Caco-2 (cell line): ENCODE measurements at regions not wholly inside any gene's neighbourhood (a gene's known extent, or its start where the extent isn't known, plus 50 kb on each side); places are given as distances from the start of the nearest gene placed in this dataset.

Experiments used
- BruUV-seq: library from RNA; stranded (reverse); fragments of 400-500 nt; replicated peaks from 2 replicates; lab custom pipeline; 2021; lab: Mats Ljungman, UMichigan
- CTCF ChIA-PET: fragments of 300-600 bp; sonication (Branson Sonifier 250); formaldehyde crosslinking; loops from one replicate; lab custom pipeline; 2022; ENCODE audit warnings: antibody characterized with exemption; lab: Charles Lee
- POLR2A ChIA-PET: fragments of 300-600 bp; sonication (Branson Sonifier 250); formaldehyde crosslinking; loops from one replicate; lab custom pipeline; 2022; ENCODE audit warnings: antibody characterized with exemption; lab: Charles Lee
- DNase-seq, 2 experiments: peaks; one replicate each; pipeline versions ENCODE4 v3.0.0 to v3.0.0-alpha.2; 2020 to 2022
- H3K27me3 ChIP-seq: replicated peaks from 2 replicates; pipeline ENCODE4 v1.6.0; 2011; ENCODE audit warnings: low read length; ENCODE audit not compliant: control insufficient read depth, insufficient read depth
- H3K36me3 ChIP-seq: 2 replicates; pipeline ENCODE4 v1.5.1; 2011; ENCODE audit warnings: low read length; ENCODE audit not compliant: control insufficient read depth, insufficient read depth
- H3K4me1 ChIP-seq: fragments of 250-450 bp; sonication (Bioruptor Pico); 2 replicates; pipeline ENCODE4 v1.5.1; 2020; ENCODE audit warnings: mild to moderate bottlenecking
- H3K4me3 ChIP-seq: 2 replicates; pipeline ENCODE4 v1.5.1; 2011; ENCODE audit warnings: low read depth, mild to moderate bottlenecking, control low read depth, low read length
- H3K9me3 ChIP-seq: fragments of 250-450 bp; sonication (Bioruptor Pico); 2 replicates; pipeline ENCODE4 v1.5.1; 2020; ENCODE audit warnings: mild to moderate bottlenecking, moderate library complexity
- H3K27ac Mint-ChIP-seq: one replicate; pipeline ENCODE4 v1.8.0; 2022; ENCODE audit warnings: mixed read lengths; ENCODE audit not compliant: unreplicated experiment
- H3K27me3 Mint-ChIP-seq: one replicate; pipeline ENCODE4 v1.8.0; 2022; ENCODE audit warnings: mixed read lengths; ENCODE audit not compliant: insufficient read depth, unreplicated experiment
- H3K36me3 Mint-ChIP-seq: one replicate; pipeline ENCODE4 v1.8.0; 2022; ENCODE audit warnings: mild to moderate bottlenecking, mixed read lengths; ENCODE audit not compliant: insufficient read depth, unreplicated experiment
- H3K4me1 Mint-ChIP-seq: one replicate; pipeline ENCODE4 v1.8.0; 2022; ENCODE audit warnings: low read depth, mixed read lengths; ENCODE audit not compliant: unreplicated experiment
- H3K4me3 Mint-ChIP-seq: one replicate; pipeline ENCODE4 v1.8.0; 2022; ENCODE audit warnings: mild to moderate bottlenecking, moderate library complexity, mixed read lengths; ENCODE audit not compliant: unreplicated experiment
- H3K9me3 Mint-ChIP-seq: one replicate; pipeline ENCODE4 v1.8.0; 2022; ENCODE audit warnings: mixed read lengths; ENCODE audit not compliant: unreplicated experiment
- CTCF ChIP-seq, 2 experiments: fragments of 200-600 bp in 1 of 2; IDR thresholded peaks; 1 replicate in 1 of 2; 2 replicates in 1 of 2; pipeline versions ENCODE4 v1.5.1 to v1.8.0; 2011 to 2022; ENCODE audit warnings: antibody characterized with exemption in 1 of 2, control low read depth in 1 of 2, inconsistent platforms in 1 of 2, low read depth in 1 of 2, low read length in 1 of 2, mild to moderate bottlenecking in 1 of 2, moderate library complexity in 1 of 2; ENCODE audit not compliant: insufficient read depth in 1 of 2, severe bottlenecking in 1 of 2, unreplicated experiment in 1 of 2
- intact Hi-C: fragments of 100-400 bp; cut with micrococcal nuclease; formaldehyde crosslinking; loops from one replicate; pipeline ENCODE4 v1.10.0; 2022; ENCODE audit not compliant: unreplicated experiment

- Histone ChIP-seq H3K36me3 (no peaks in the 10 kb centered on the region), H3K27me3 (no peaks in the 10 kb centered on the region; the same call in 1 of the 2 replicates), H3K9me3 (no peaks in the 10 kb centered on the region), H3K4me3 (no peak overlapping the region), H3K4me1 (no peaks in the 10 kb centered on the region)
- Mint-ChIP-seq H3K36me3 (no peaks in the 10 kb centered on the region), H3K4me1 (no peaks in the 10 kb centered on the region), H3K4me3 (no peak overlapping the region), H3K27me3 (peaks cover 20% of the 10 kb centered on the region), H3K9me3 (no peaks in the 10 kb centered on the region), H3K27ac (no peak overlapping the region)
- POLR2A ChIA-PET = no interaction called here
- intact Hi-C loops = no loop called here
- no TSS peak for BruUV-seq
- TF ChIP-seq CTCF (IDR thresholded peaks at IDR 0.05; ENCODE audit: insufficient read depth in 1 of 2, low read depth in 1 of 2, low read length in 1 of 2, severe bottlenecking in 1 of 2, unreplicated experiment in 1 of 2) = no peak
- DNase-seq = no peak
- CTCF ChIA-PET = interaction anchor here (1.0 kb wide), 1 partner anchor 11 kb away, joined by 3 read pairs; no protein-coding TSS in a partner anchor
These were observed 79.8 kb upstream of the CYRIA start for GRCh38 chr2:16745466-16745865.

GRCh38 chr2:16744521-16744920, 78.9 kb upstream of the CYRIA start:
- H3K4me3 ChIP-seq = no peak overlapping the region
- Mint-ChIP-seq H3K9me3 (no peaks in the 10 kb centered on the region), H3K4me3 (no peak overlapping the region), H3K4me1 (no peaks in the 10 kb centered on the region), H3K36me3 (no peaks in the 10 kb centered on the region), H3K27me3 (peaks cover 20% of the 10 kb centered on the region), H3K27ac (no peak overlapping the region)
- POLR2A ChIA-PET = no interaction called here
- intact Hi-C loops = no loop called here
- no peaks in the 10 kb centered on the region for H3K36me3 ChIP-seq
- no peak for DNase-seq
- H3K4me1 ChIP-seq = no peaks in the 10 kb centered on the region
- BruUV-seq = no TSS peak
- CTCF ChIA-PET = no interaction called here
- no peaks in the 10 kb centered on the region; the same call in 1 of the 2 replicates for H3K27me3 ChIP-seq
- no peaks in the 10 kb centered on the region for H3K9me3 ChIP-seq
- no peak for TF ChIP-seq CTCF (IDR thresholded peaks at IDR 0.05; ENCODE audit: insufficient read depth in 1 of 2, low read depth in 1 of 2, low read length in 1 of 2, severe bottlenecking in 1 of 2, unreplicated experiment in 1 of 2)

GRCh38 chr2:16742026-16742425, 76.4 kb upstream of the CYRIA start:
- no TSS peak for BruUV-seq
- H3K4me1 Mint-ChIP-seq = no peaks in the 10 kb centered on the region
- no peak overlapping the region for H3K27ac Mint-ChIP-seq
- Histone ChIP-seq H3K36me3 (no peaks in the 10 kb centered on the region), H3K27me3 (no peaks in the 10 kb centered on the region; the same call in 1 of the 2 replicates), H3K9me3 (no peaks in the 10 kb centered on the region), H3K4me3 (no peak overlapping the region), H3K4me1 (no peaks in the 10 kb centered on the region)
- ChIA-PET POLR2A (no interaction called here), CTCF (no interaction called here)
- no peaks in the 10 kb centered on the region for H3K9me3 Mint-ChIP-seq
- peaks cover 10% of the 10 kb centered on the region for H3K27me3 Mint-ChIP-seq
- DNase-seq = no peak
- no peak overlapping the region for H3K4me3 Mint-ChIP-seq
- no peaks in the 10 kb centered on the region for H3K36me3 Mint-ChIP-seq
- intact Hi-C loops = no loop called here
- no peak for TF ChIP-seq CTCF (IDR thresholded peaks at IDR 0.05; ENCODE audit: insufficient read depth in 1 of 2, low read depth in 1 of 2, low read length in 1 of 2, severe bottlenecking in 1 of 2, unreplicated experiment in 1 of 2)
